CD14-positive monocyte (primary cell): ENCODE measurements at regions not wholly inside any gene's neighbourhood (a gene's known extent, or its start where the extent isn't known, plus 50 kb on each side); places are given as distances from the start of the nearest gene placed in this dataset.

Experiments used
- DNase-seq, 3 donors: peaks; one replicate each; pipeline ENCODE4 v3.0.0-alpha.2; 2011 to 2022
- H2AFZ ChIP-seq: 2 replicates; pipeline ENCODE4 v1.6.0; 2012; ENCODE audit warnings: mild to moderate bottlenecking, low read depth, low read length, inconsistent platforms; ENCODE audit not compliant: insufficient read depth, poor library complexity, severe bottlenecking
- H3K27ac ChIP-seq, 2 donors: 1 replicate in 1 of 2; 2 replicates in 1 of 2; pipeline ENCODE4 v1.5.1; 2012 to 2013; ENCODE audit warnings: low read length in 2 of 2, control low read depth in 1 of 2, inconsistent platforms in 1 of 2, low read depth in 1 of 2, mild to moderate bottlenecking in 1 of 2
- H3K27me3 ChIP-seq, 2 donors: one replicate each; pipeline versions ENCODE4 v1.6.0 to v1.6.1; 2011 to 2013; ENCODE audit warnings: low read length in 2 of 2; ENCODE audit not compliant: control insufficient read depth in 2 of 2, insufficient read depth in 2 of 2
- H3K36me3 ChIP-seq, 2 donors: replicated peaks in 1 of 2; 1 replicate in 1 of 2; 2 replicates in 1 of 2; pipeline versions ENCODE4 v1.5.1 to v1.6.1; 2012 to 2013; ENCODE audit warnings: low read length in 2 of 2, control low read depth in 1 of 2, inconsistent platforms in 1 of 2, mild to moderate bottlenecking in 1 of 2; ENCODE audit not compliant: insufficient read depth in 2 of 2, control insufficient read depth in 1 of 2
- H3K4me1 ChIP-seq, 2 donors: 1 replicate in 1 of 2; 2 replicates in 1 of 2; pipeline versions ENCODE4 v1.5.1 to v1.6.1; 2012 to 2013; ENCODE audit warnings: low read length in 2 of 2, control low read depth in 1 of 2, inconsistent platforms in 1 of 2, mild to moderate bottlenecking in 1 of 2, moderate library complexity in 1 of 2; ENCODE audit not compliant: insufficient read depth in 2 of 2, control insufficient read depth in 1 of 2
- H3K4me2 ChIP-seq: replicated peaks from 2 replicates; pipeline ENCODE3; 2012; ENCODE audit warnings: low read length, moderate library complexity, mild to moderate bottlenecking; ENCODE audit not compliant: poor library complexity, severe bottlenecking; ENCODE audit errors: extremely low read depth
- H3K4me3 ChIP-seq, 3 experiments: fragments of 200-600 bp in 1 of 3; sonication (generic) in 1 of 3; replicated peaks in 1 of 3; 1 replicate in 2 of 3; 2 replicates in 1 of 3; pipeline ENCODE4 v1.5.1; 2011 to 2013; ENCODE audit warnings: low read length in 3 of 3, mild to moderate bottlenecking in 3 of 3, control low read depth in 2 of 3, low read depth in 2 of 3, inconsistent platforms in 1 of 3, moderate library complexity in 1 of 3
- H3K79me2 ChIP-seq: 2 replicates; pipeline ENCODE4 v1.6.0; 2012; ENCODE audit warnings: mild to moderate bottlenecking, control low read depth, inconsistent platforms, low read length, moderate library complexity; ENCODE audit not compliant: insufficient read depth
- H3K9ac ChIP-seq: 2 replicates; pipeline ENCODE4 v1.6.0; 2017; ENCODE audit warnings: low read length, mild to moderate bottlenecking; ENCODE audit not compliant: insufficient read depth, poor library complexity, severe bottlenecking
- H3K9me3 ChIP-seq, 2 donors: replicated peaks in 1 of 2; 1 replicate in 1 of 2; 2 replicates in 1 of 2; pipeline versions ENCODE4 v1.5.1 to v1.6.1; 2012 to 2013; ENCODE audit warnings: low read length in 2 of 2, control low read depth in 1 of 2; ENCODE audit not compliant: control insufficient read depth in 1 of 2, insufficient read depth in 1 of 2
- H4K20me1 ChIP-seq: 2 replicates; pipeline ENCODE4 v1.6.0; 2012; ENCODE audit warnings: mild to moderate bottlenecking, low read length, control low read depth, moderate library complexity; ENCODE audit not compliant: insufficient read depth
- H3K27ac Mint-ChIP-seq, 7 donors: one replicate each; pipeline ENCODE4 v1.8.0; 2020; ENCODE audit warnings: mild to moderate bottlenecking in 7 of 7, mixed read lengths in 7 of 7, moderate library complexity in 6 of 7, inconsistent platforms in 2 of 7
- H3K27me3 Mint-ChIP-seq, 3 donors: one replicate each; pipeline ENCODE4 v1.8.0; 2021 to 2022; ENCODE audit warnings: low read depth in 3 of 3, mild to moderate bottlenecking in 3 of 3, mixed read lengths in 3 of 3, moderate library complexity in 3 of 3, inconsistent platforms in 1 of 3
- H3K36me3 Mint-ChIP-seq, 2 donors: one replicate each; pipeline ENCODE4 v1.8.0; 2020; ENCODE audit warnings: mixed read lengths in 2 of 2, inconsistent platforms in 1 of 2, mild to moderate bottlenecking in 1 of 2
- H3K4me1 Mint-ChIP-seq: one replicate; pipeline ENCODE4 v1.8.0; 2020; ENCODE audit warnings: mild to moderate bottlenecking, mixed read lengths
- H3K4me3 Mint-ChIP-seq, 2 donors: one replicate each; pipeline ENCODE4 v1.8.0; 2020; ENCODE audit warnings: mild to moderate bottlenecking in 2 of 2, mixed read lengths in 2 of 2, moderate library complexity in 1 of 2
- H3K9me3 Mint-ChIP-seq, 7 donors: one replicate each; pipeline ENCODE4 v1.8.0; 2020 to 2022; ENCODE audit warnings: mixed read lengths in 7 of 7, mild to moderate bottlenecking in 6 of 7, moderate library complexity in 6 of 7, inconsistent platforms in 2 of 7
- WGBS: methylation state at CpG from one replicate; pipeline ENCODE4 v1.1.5; 2013; ENCODE audit warnings: missing lambda C conversion rate; ENCODE audit not compliant: insufficient coverage; 5-methylcytosine and 5-hydroxymethylcytosine counted together
- intact Hi-C, 2 donors: fragments of 100-400 bp; cut with micrococcal nuclease; formaldehyde crosslinking; loops; one replicate each; pipeline versions ENCODE4 v1.15.0 to v1.15.1; 2023
- TF ChIP-seq, protein P1 (sequence below): fragments of 200-600 bp; IDR thresholded peaks from one replicate; pipeline ENCODE4 v1.8.0; 2022; ENCODE audit warnings: antibody characterized with exemption, mild to moderate bottlenecking

GRCh38 chr11:76603202-76603601 lies 67.3 kb downstream of the LRRC32 start:
- Histone ChIP-seq H3K36me3 (no peaks in the 10 kb centered on the region), H3K4me3 (no peak overlapping the region), H4K20me1 (no peaks in the 10 kb centered on the region), H3K27me3 (peaks cover 0 to 5% of the 10 kb centered on the region in 2 donors), H3K9ac (no peak overlapping the region), H3K4me1 (no peaks in the 10 kb centered on the region), H3K9me3 (no peaks in the 10 kb centered on the region), H3K27ac (no peak overlapping the region), H2AFZ (no peak overlapping the region), H3K4me2 (no peak overlapping the region), H3K79me2 (no peaks in the 10 kb centered on the region)
- Mint-ChIP-seq H3K4me3 (no peak overlapping the region), H3K4me1 (no peaks in the 10 kb centered on the region), H3K36me3 (no peaks in the 10 kb centered on the region), H3K27ac (no peak overlapping the region), H3K9me3 (peaks cover 0 to 9% (median 2%) of the 10 kb centered on the region in 7 donors), H3K27me3 (peaks cover 13 to 19% (median 15%) of the 10 kb centered on the region in 3 donors)
- WGBS = 88% methylated on average over 4 of the region's 4 CpGs
- intact Hi-C loops = no loop called here
- TF ChIP-seq, protein P1, sequence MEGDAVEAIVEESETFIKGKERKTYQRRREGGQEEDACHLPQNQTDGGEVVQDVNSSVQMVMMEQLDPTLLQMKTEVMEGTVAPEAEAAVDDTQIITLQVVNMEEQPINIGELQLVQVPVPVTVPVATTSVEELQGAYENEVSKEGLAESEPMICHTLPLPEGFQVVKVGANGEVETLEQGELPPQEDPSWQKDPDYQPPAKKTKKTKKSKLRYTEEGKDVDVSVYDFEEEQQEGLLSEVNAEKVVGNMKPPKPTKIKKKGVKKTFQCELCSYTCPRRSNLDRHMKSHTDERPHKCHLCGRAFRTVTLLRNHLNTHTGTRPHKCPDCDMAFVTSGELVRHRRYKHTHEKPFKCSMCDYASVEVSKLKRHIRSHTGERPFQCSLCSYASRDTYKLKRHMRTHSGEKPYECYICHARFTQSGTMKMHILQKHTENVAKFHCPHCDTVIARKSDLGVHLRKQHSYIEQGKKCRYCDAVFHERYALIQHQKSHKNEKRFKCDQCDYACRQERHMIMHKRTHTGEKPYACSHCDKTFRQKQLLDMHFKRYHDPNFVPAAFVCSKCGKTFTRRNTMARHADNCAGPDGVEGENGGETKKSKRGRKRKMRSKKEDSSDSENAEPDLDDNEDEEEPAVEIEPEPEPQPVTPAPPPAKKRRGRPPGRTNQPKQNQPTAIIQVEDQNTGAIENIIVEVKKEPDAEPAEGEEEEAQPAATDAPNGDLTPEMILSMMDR = no peak
- no peak for DNase-seq
